ENCODE measurements at regions not wholly inside any gene's neighbourhood (a gene's known extent, or its start where the extent isn't known, plus 50 kb on each side); places are given as distances from the start of the nearest gene placed in this dataset.
"Not testable (repeated sequence)": the region's sequence is repeated elsewhere in the genome, so short reads cannot be mapped to it uniquely, and the experiment has no call there.

- DNase-seq (no peak), ATAC-seq (no peak)
- no peaks in the 10 kb centered on the region for H3K9me3 Mint-ChIP-seq
- H3K27me3 Mint-ChIP-seq, result peaks cover 5% of the 10 kb centered on the region
- H3K4me1 Mint-ChIP-seq, result peaks cover 42% of the 10 kb centered on the region
- H3K4me3 Mint-ChIP-seq, result no peak overlapping the region
- no peak overlapping the region for H3K27ac Mint-ChIP-seq
- no peaks in the 10 kb centered on the region for H3K36me3 Mint-ChIP-seq (ENCODE audit: low read depth)
Observed at GRCh38 chr13:44140146-44140545, 233.5 kb upstream of the SERP2 start.

GRCh38 chr13:44140888-44141724 is 232.5 kb upstream of the SERP2 start:
- Mint-ChIP-seq H3K4me1 (peaks cover 36% of the 10 kb centered on the region), H3K4me3 (peak overlapping the region; percentile 85), H3K36me3 (ENCODE audit: low read depth) (no peaks in the 10 kb centered on the region), H3K27me3 (peaks cover 6% of the 10 kb centered on the region), H3K9me3 (no peaks in the 10 kb centered on the region), H3K27ac (peak overlapping the region; percentile 86)
- DNase-seq (no peak), ATAC-seq (no peak)

GRCh38 chr13:44141725-44142539 is 231.7 kb upstream of the SERP2 start:
- Mint-ChIP-seq H3K27me3 (peaks cover 6% of the 10 kb centered on the region), H3K9me3 (no peaks in the 10 kb centered on the region), H3K4me3 (peak overlapping the region; percentile 85), H3K4me1 (peaks cover 31% of the 10 kb centered on the region), H3K27ac (peak overlapping the region; percentile 86), H3K36me3 (ENCODE audit: low read depth) (no peaks in the 10 kb centered on the region)
- ATAC-seq (peak; percentile 99), DNase-seq (peak; percentile 97)

GRCh38 chr13:44142540-44142867 is 231.1 kb upstream of the SERP2 start:
- no peak for ATAC-seq
- no peaks in the 10 kb centered on the region for H3K9me3 Mint-ChIP-seq
- H3K27ac Mint-ChIP-seq, result peak overlapping the region; percentile 85
- H3K36me3 Mint-ChIP-seq (ENCODE audit: low read depth), result no peaks in the 10 kb centered on the region
- peaks cover 6% of the 10 kb centered on the region for H3K27me3 Mint-ChIP-seq
- H3K4me1 Mint-ChIP-seq, result peaks cover 25% of the 10 kb centered on the region
- H3K4me3 Mint-ChIP-seq, result peak overlapping the region; percentile 82
- no peak for DNase-seq

- H3K27ac Mint-ChIP-seq, result no peak overlapping the region
- DNase-seq, result no peak
- H3K27me3 Mint-ChIP-seq, result peaks cover 6% of the 10 kb centered on the region
- no peaks in the 10 kb centered on the region for H3K36me3 Mint-ChIP-seq (ENCODE audit: low read depth)
- no peaks in the 10 kb centered on the region for H3K9me3 Mint-ChIP-seq
- ATAC-seq, result no peak
- no peak overlapping the region for H3K4me3 Mint-ChIP-seq
- peaks cover 25% of the 10 kb centered on the region for H3K4me1 Mint-ChIP-seq
Observed at GRCh38 chr13:44142941-44143665, 230.5 kb upstream of the SERP2 start.

DNA sequence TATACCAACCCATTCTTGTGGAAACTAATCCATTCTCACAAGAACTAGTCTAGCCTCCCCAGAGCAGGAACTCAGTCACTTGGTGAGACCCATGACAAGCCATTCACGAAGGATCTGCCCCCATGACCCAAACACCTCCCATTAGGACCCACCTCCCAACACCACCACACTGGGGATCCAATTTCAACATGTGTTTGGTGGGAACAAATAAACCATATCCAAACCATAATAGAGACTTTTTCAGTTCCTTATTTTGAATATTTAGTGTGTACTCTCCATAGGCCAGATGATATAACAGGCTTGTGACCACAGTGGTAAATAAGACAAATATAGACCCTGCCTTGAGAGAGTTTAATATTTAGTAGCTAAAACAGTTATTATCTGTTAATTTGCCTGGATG is 227.5 kb upstream of the SERP2 start:
- peaks cover 25% of the 10 kb centered on the region for H3K4me1 Mint-ChIP-seq
- H3K9me3 Mint-ChIP-seq, result no peaks in the 10 kb centered on the region
- ATAC-seq (no peak), DNase-seq (no peak)
- H3K27ac Mint-ChIP-seq, result no peak overlapping the region
- no peak overlapping the region for H3K4me3 Mint-ChIP-seq
- peaks cover 4% of the 10 kb centered on the region for H3K27me3 Mint-ChIP-seq
- no peaks in the 10 kb centered on the region for H3K36me3 Mint-ChIP-seq (ENCODE audit: low read depth)

DNA sequence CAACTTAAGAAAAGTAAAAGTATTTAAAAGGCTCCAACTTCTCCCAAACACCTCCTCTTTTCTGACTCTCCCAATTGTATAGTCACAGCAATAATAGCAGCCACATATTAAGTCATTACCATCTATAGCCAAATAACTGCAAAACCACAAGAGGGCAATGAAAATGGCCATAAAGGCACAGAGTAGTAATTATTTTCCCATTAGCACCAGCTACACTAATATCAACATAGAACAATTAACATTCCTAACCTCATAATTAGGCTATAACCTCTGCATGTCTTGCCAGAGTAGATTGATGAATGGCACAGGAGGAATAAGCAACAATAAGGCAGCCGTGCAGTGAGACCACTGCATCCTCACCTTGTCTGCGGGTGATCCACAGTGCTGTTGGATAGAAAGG is 226.4 kb upstream of the SERP2 start:
- H3K36me3 Mint-ChIP-seq (ENCODE audit: low read depth), result no peaks in the 10 kb centered on the region
- H3K4me3 Mint-ChIP-seq, result no peak overlapping the region
- peaks cover 4% of the 10 kb centered on the region for H3K27me3 Mint-ChIP-seq
- no peak overlapping the region for H3K27ac Mint-ChIP-seq
- H3K9me3 Mint-ChIP-seq, result no peaks in the 10 kb centered on the region
- no peak for DNase-seq
- H3K4me1 Mint-ChIP-seq, result peaks cover 19% of the 10 kb centered on the region
- no peak for ATAC-seq

GRCh38 chr13:44147648-44148047 is 226.0 kb upstream of the SERP2 start:
- no peak for DNase-seq
- H3K9me3 Mint-ChIP-seq, result no peaks in the 10 kb centered on the region

DNA sequence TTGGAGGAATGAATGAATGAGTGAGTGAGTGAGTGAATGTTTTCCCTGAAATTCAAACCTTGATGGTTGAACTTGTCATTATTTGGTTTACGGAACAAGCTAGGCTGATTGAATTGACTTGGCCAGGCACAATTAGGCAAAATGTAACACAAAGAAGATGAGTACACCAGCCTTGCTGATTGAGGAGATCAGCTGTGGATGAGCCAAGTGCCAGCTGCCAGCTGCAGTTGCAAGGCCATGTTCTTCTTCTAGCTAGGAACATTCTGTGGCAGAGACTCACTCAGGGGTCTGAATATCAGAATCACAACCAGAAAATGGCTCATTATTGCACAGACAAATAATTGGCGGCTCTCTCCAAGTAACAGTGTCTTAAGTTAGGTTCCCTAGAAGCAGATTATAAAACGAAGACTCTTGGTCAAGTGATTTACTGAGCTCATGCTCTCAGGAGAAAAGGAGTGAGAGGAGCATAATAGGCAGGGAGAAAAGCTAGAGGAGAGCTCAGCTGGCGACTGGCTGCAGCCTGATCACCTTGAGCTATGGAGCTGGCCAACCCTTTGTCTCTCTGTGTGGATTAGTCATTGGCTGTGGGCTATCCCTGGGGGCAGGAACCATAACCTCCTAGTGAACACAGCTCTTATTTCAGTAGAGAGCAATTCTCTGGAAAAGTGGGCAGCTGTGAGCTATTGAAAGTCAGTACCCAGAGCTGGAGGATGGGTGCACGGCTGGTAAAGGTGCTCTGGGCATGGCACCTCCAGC is 225.3 kb upstream of the SERP2 start:
- Mint-ChIP-seq H3K27ac (no peak overlapping the region), H3K36me3 (ENCODE audit: low read depth) (no peaks in the 10 kb centered on the region), H3K9me3 (no peaks in the 10 kb centered on the region), H3K4me1 (peaks cover 10% of the 10 kb centered on the region), H3K4me3 (no peak overlapping the region), H3K27me3 (peaks cover 3% of the 10 kb centered on the region)
- DNase-seq (no peak), ATAC-seq (no peak)

More at GRCh38 chr13:44147648-44148047, 226.0 kb upstream of the SERP2 start:
- Mint-ChIP-seq H3K4me1 (peaks cover 15% of the 10 kb centered on the region), H3K27me3 (peaks cover 4% of the 10 kb centered on the region), H3K4me3 (no peak overlapping the region), H3K36me3 (ENCODE audit: low read depth) (no peaks in the 10 kb centered on the region), H3K27ac (no peak overlapping the region)
- no peak for ATAC-seq

DNA sequence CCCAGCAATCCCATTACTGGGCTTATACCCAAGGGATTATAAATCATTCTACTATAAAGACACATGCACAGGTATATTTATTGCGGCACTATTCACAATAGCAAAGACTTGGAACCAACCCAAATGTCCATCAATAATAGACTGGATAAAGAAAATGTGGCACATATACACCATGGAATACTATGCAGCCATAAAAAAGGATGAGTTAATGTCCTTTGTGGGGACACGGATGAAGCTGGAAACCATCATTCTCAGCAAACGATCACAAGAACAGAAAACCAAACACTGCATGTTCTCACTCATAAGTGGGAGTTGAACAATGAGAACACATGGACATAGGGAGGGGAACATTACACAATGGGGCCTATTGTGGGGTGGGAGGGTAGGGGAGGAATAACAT is 224.4 kb upstream of the SERP2 start:
- not testable (repeated sequence) for H3K27me3 Mint-ChIP-seq; H3K4me1 Mint-ChIP-seq; ATAC-seq; H3K4me3 Mint-ChIP-seq; DNase-seq; H3K9me3 Mint-ChIP-seq; H3K27ac Mint-ChIP-seq; H3K36me3 Mint-ChIP-seq (ENCODE audit: low read depth)

- H3K4me1 Mint-ChIP-seq, result peaks cover 6% of the 10 kb centered on the region
- no peaks in the 10 kb centered on the region for H3K9me3 Mint-ChIP-seq
- no peaks in the 10 kb centered on the region for H3K36me3 Mint-ChIP-seq (ENCODE audit: low read depth)
- H3K4me3 Mint-ChIP-seq, result no peak overlapping the region
- H3K27ac Mint-ChIP-seq, result no peak overlapping the region
- DNase-seq, result no peak
- peaks cover 3% of the 10 kb centered on the region for H3K27me3 Mint-ChIP-seq
- no peak for ATAC-seq
Observed at GRCh38 chr13:44149821-44150220, 223.8 kb upstream of the SERP2 start.

GRCh38 chr13:44151474-44151873 is 222.2 kb upstream of the SERP2 start:
- Mint-ChIP-seq H3K27ac (no peak overlapping the region), H3K9me3 (no peaks in the 10 kb centered on the region), H3K4me3 (no peak overlapping the region), H3K4me1 (peaks cover 2% of the 10 kb centered on the region), H3K27me3 (no peaks in the 10 kb centered on the region), H3K36me3 (ENCODE audit: low read depth) (no peaks in the 10 kb centered on the region)
- DNase-seq (no peak), ATAC-seq (no peak)

- no peak for ATAC-seq
Observed at GRCh38 chr13:44153496-44153895, 220.1 kb upstream of the SERP2 start.

More at GRCh38 chr13:44153496-44153895, 220.1 kb upstream of the SERP2 start:
- Mint-ChIP-seq H3K27me3 (no peaks in the 10 kb centered on the region), H3K9me3 (no peaks in the 10 kb centered on the region), H3K27ac (no peak overlapping the region), H3K4me3 (no peak overlapping the region), H3K4me1 (no peaks in the 10 kb centered on the region), H3K36me3 (ENCODE audit: low read depth) (no peaks in the 10 kb centered on the region)
- DNase-seq, result no peak

Data from activated naive CD8-positive, alpha-beta T cell treated with anti-CD3 and anti-CD28 coated beads, Interleukin-2, amount 50 U/mL, for 24 hours (primary cell).